ENCODE measurements at regions not wholly inside any gene's neighbourhood (a gene's known extent, or its start where the extent isn't known, plus 50 kb on each side); places are given as distances from the start of the nearest gene placed in this dataset.

DNA sequence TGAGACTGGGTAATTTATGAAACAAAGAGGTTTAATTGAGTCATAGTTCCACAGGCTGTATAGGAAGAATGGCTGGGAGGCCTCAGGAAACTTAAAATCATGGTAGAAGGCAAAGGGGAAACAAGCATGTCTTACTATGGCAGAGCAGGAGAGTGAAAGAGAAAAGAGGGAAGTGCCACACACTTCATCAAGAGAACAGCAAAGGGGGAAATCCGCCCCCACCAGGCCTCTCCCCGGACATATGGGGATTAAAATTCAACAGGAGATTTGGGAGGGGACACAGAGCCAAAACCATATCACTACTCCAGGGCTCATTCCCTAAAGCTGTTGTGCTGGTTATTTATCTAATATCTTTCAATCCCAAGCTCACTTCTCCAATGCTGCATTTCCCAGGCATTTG is 50.2 kb upstream of the NR3C1 start:
- TF ChIP-seq, protein P1, sequence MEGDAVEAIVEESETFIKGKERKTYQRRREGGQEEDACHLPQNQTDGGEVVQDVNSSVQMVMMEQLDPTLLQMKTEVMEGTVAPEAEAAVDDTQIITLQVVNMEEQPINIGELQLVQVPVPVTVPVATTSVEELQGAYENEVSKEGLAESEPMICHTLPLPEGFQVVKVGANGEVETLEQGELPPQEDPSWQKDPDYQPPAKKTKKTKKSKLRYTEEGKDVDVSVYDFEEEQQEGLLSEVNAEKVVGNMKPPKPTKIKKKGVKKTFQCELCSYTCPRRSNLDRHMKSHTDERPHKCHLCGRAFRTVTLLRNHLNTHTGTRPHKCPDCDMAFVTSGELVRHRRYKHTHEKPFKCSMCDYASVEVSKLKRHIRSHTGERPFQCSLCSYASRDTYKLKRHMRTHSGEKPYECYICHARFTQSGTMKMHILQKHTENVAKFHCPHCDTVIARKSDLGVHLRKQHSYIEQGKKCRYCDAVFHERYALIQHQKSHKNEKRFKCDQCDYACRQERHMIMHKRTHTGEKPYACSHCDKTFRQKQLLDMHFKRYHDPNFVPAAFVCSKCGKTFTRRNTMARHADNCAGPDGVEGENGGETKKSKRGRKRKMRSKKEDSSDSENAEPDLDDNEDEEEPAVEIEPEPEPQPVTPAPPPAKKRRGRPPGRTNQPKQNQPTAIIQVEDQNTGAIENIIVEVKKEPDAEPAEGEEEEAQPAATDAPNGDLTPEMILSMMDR (IDR thresholded peaks at IDR 0.05): no peak
- no peak for TF ChIP-seq POLR2A (IDR thresholded peaks at IDR 0.05)
